Stomach (tissue), 8 donors: ENCODE measurements at regions not wholly inside any gene's neighbourhood (a gene's known extent, or its start where the extent isn't known, plus 50 kb on each side); places are given as distances from the start of the nearest gene placed in this dataset.

Source experiments
- DNase-seq, 2 donors: peaks; one replicate each; pipeline versions ENCODE4 v3.0.0 to v3.0.0-alpha.2; 2013 to 2019
- H3K27ac ChIP-seq, 5 donors: fragments of 200-600 bp in 4 of 5; sonication (generic) in 4 of 5; one replicate each; pipeline ENCODE4 v1.5.1; 2013 to 2019; ENCODE audit warnings: mild to moderate bottlenecking in 1 of 5, moderate library complexity in 1 of 5
- H3K27me3 ChIP-seq, 3 donors: fragments of 200-600 bp; sonication (generic); one replicate each; pipeline ENCODE4 v1.5.1; 2017 to 2019; ENCODE audit warnings: mixed run types in 1 of 3
- H3K36me3 ChIP-seq, 4 donors: fragments of 200-600 bp; sonication (generic); 1 replicate in 3 of 4; 2 replicates in 1 of 4; pipeline ENCODE4 v1.5.1; 2016 to 2019
- H3K4me1 ChIP-seq, 4 donors: fragments of 200-600 bp; sonication (generic); one replicate each; pipeline ENCODE4 v1.5.1; 2016 to 2019
- H3K4me3 ChIP-seq, 4 donors: fragments of 200-600 bp; sonication (generic) in 3 of 4; one replicate each; pipeline ENCODE4 v1.5.1; 2016 to 2019; ENCODE audit warnings: mild to moderate bottlenecking in 1 of 4
- H3K9me3 ChIP-seq, 4 donors: fragments of 200-600 bp; sonication (generic); one replicate each; pipeline ENCODE4 v1.5.1; 2016 to 2019
- EP300 ChIP-seq: sonication (generic); formaldehyde crosslinking; IDR thresholded peaks from one replicate; pipeline ENCODE4 v1.6.1; 2017; ENCODE audit warnings: antibody characterized with exemption
- POLR2A ChIP-seq, 4 donors: fragments of 450-650 bp; IDR thresholded peaks; one replicate each; pipeline ENCODE4 v1.6.1; 2016; ENCODE audit warnings: antibody characterized with exemption in 4 of 4, control low read depth in 2 of 4, mild to moderate bottlenecking in 1 of 4, moderate library complexity in 1 of 4
- POLR2AphosphoS5 ChIP-seq, 3 donors: sonication (generic); formaldehyde crosslinking; IDR thresholded peaks; one replicate each; pipeline ENCODE4 v1.6.1; 2016; ENCODE audit warnings: antibody characterized with exemption in 3 of 3
- WGBS, 5 donors: extraction: QIAGEN DNeasy Blood & Tissue Kit in 3 of 5; methylation state at CpG; one replicate each; pipeline versions ENCODE4 v1.1.5 to v1.1.7; 2013 to 2018; 5-methylcytosine and 5-hydroxymethylcytosine counted together
- intact Hi-C: fragments of 100-400 bp; cut with DNase I; formaldehyde crosslinking; loops from one replicate; pipeline ENCODE4 v1.15.1; 2023; ENCODE audit warnings: low total_unique reads
- TF ChIP-seq, protein P1 (sequence below), 7 experiments: fragments of 450-650 bp in 4 of 7; fragments of 200-600 bp in 3 of 7; sonication (generic) in 3 of 7; IDR thresholded peaks; one replicate each; pipeline ENCODE4 v1.5.1; 2016 to 2019; ENCODE audit warnings: antibody characterized with exemption in 7 of 7, control low read depth in 2 of 7, mild to moderate bottlenecking in 1 of 7
- donor health status: healthy with polysubstance abuse.
- donor health status: Bipolar disorder and iron deficiency.
- donor health status: healthy.

DNA sequence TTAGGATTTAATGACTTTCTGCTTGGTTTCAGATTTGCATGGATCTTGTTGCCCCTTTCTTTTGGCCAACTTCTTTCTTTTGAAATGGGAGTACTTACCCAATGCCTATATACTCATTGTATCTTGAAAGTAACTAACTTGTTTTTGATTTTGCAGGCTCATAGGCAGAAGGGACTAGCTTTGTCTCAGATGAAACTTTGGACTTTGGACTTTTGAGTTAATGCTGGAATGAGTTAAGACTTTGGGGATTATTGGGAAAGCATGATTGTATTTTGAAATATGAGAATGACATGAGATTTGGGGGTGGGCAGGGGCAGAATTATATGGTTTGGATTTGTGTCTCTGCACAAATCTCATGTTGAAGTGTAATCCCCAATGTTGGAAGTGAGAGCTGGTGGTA, 657.1 kb downstream of the TMTC2 start:
- H3K36me3 ChIP-seq, result no peaks in the 10 kb centered on the region
- no peak overlapping the region for H3K4me3 ChIP-seq
- no peaks in the 10 kb centered on the region for H3K4me1 ChIP-seq
- no peak for TF ChIP-seq EP300
- TF ChIP-seq, protein P1, sequence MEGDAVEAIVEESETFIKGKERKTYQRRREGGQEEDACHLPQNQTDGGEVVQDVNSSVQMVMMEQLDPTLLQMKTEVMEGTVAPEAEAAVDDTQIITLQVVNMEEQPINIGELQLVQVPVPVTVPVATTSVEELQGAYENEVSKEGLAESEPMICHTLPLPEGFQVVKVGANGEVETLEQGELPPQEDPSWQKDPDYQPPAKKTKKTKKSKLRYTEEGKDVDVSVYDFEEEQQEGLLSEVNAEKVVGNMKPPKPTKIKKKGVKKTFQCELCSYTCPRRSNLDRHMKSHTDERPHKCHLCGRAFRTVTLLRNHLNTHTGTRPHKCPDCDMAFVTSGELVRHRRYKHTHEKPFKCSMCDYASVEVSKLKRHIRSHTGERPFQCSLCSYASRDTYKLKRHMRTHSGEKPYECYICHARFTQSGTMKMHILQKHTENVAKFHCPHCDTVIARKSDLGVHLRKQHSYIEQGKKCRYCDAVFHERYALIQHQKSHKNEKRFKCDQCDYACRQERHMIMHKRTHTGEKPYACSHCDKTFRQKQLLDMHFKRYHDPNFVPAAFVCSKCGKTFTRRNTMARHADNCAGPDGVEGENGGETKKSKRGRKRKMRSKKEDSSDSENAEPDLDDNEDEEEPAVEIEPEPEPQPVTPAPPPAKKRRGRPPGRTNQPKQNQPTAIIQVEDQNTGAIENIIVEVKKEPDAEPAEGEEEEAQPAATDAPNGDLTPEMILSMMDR (IDR thresholded peaks at IDR 0.05), result no peak
- no peak for TF ChIP-seq POLR2AphosphoS5 (IDR thresholded peaks at IDR 0.05)
- no peak for TF ChIP-seq POLR2A (IDR thresholded peaks at IDR 0.05)
- no peak overlapping the region for H3K27ac ChIP-seq
- no peaks in the 10 kb centered on the region for H3K27me3 ChIP-seq
- intact Hi-C loops, result no loop called here
- DNase-seq, result no peak
- H3K9me3 ChIP-seq, result peaks cover 0 to 6% (median 0%) of the 10 kb centered on the region in 4 donors

GRCh38 chr12:83335748-83336147, 649.0 kb downstream of the TMTC2 start:
- no peak for DNase-seq
- H3K36me3 ChIP-seq, result no peaks in the 10 kb centered on the region
- intact Hi-C loops, result no loop called here
- no peaks in the 10 kb centered on the region for H3K27me3 ChIP-seq
- no peak overlapping the region for H3K4me3 ChIP-seq
- no peaks in the 10 kb centered on the region for H3K9me3 ChIP-seq
- TF ChIP-seq EP300 (no peak), POLR2AphosphoS5 (IDR thresholded peaks at IDR 0.05) (no peak), POLR2A (IDR thresholded peaks at IDR 0.05) (no peak)
- TF ChIP-seq, protein P1 (IDR thresholded peaks at IDR 0.05), result no peak
- H3K27ac ChIP-seq, result no peak overlapping the region
- no peaks in the 10 kb centered on the region for H3K4me1 ChIP-seq
- WGBS, 5 donors, result 67 to 90% (median 85%) methylated on average over 2 of the region's 2 CpGs

- no peaks in the 10 kb centered on the region for H3K9me3 ChIP-seq
- H3K27me3 ChIP-seq, result no peaks in the 10 kb centered on the region
- no peaks in the 10 kb centered on the region for H3K36me3 ChIP-seq
- intact Hi-C loops, result no loop called here
- H3K4me1 ChIP-seq, result no peaks in the 10 kb centered on the region
- no peak overlapping the region for H3K4me3 ChIP-seq
- no peak for DNase-seq
- no peak for TF ChIP-seq POLR2AphosphoS5 (IDR thresholded peaks at IDR 0.05)
- TF ChIP-seq EP300, result no peak
- no peak for TF ChIP-seq POLR2A (IDR thresholded peaks at IDR 0.05)
- TF ChIP-seq, protein P1 (IDR thresholded peaks at IDR 0.05), result no peak
- H3K27ac ChIP-seq, result no peak overlapping the region
These were observed 640.0 kb downstream of the TMTC2 start for GRCh38 chr12:83326666-83327065.

DNA sequence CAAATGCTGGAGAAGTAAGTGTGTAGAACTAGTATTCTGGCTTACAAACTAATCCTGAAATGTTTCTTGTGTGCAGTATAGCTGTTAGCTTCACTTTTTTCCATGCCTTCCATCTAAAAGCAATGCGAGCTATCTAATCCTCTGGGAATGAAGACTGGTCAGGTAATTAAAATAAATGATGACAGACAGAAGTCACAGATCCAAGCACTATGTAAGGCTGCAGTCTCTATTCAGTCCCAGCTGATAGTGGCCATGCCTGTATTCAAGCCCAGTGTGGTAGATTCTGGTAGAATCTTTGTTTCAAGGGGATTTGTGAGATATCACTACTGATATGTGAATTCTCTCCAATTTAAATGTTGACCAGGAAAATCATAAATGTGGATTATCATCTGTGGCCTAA, 637.2 kb downstream of the TMTC2 start:
- TF ChIP-seq POLR2A (IDR thresholded peaks at IDR 0.05), result no peak
- no peak for TF ChIP-seq EP300
- TF ChIP-seq, protein P1 (IDR thresholded peaks at IDR 0.05), result no peak
- TF ChIP-seq POLR2AphosphoS5 (IDR thresholded peaks at IDR 0.05), result no peak
- Histone ChIP-seq H3K27me3 (no peaks in the 10 kb centered on the region), H3K36me3 (no peaks in the 10 kb centered on the region), H3K27ac (no peak overlapping the region), H3K9me3 (no peaks in the 10 kb centered on the region), H3K4me3 (no peak overlapping the region), H3K4me1 (no peaks in the 10 kb centered on the region)
- 0 to 68% (median 36%) methylated on average over 1 of the region's 1 CpG for WGBS, 5 donors
- intact Hi-C loops, result no loop called here
- no peak for DNase-seq
